GM10266 (cell line): ENCODE measurements at regions not wholly inside any gene's neighbourhood (a gene's known extent, or its start where the extent isn't known, plus 50 kb on each side); places are given as distances from the start of the nearest gene placed in this dataset.

Experiments
- DNase-seq: peaks from one replicate; pipeline ENCODE4 v3.0.0; 2012; ENCODE audit errors: extremely low spot score
- CTCF ChIP-seq: IDR thresholded peaks from 2 replicates; pipeline ENCODE4 v1.5.1; 2012; ENCODE audit warnings: mild to moderate bottlenecking, low read depth; ENCODE audit not compliant: control insufficient read depth, insufficient read depth; ENCODE audit errors: missing control alignments

- DNase-seq: no peak
- no peak for TF ChIP-seq CTCF
Measured at GRCh38 chr20:16974855-16975162, 226.7 kb downstream of the OTOR start.

GRCh38 chr20:16975682-16976081 lies 227.5 kb downstream of the OTOR start:
- TF ChIP-seq CTCF: no peak
- DNase-seq: no peak

GRCh38 chr20:16978497-16978896 lies 230.3 kb downstream of the OTOR start:
- TF ChIP-seq CTCF: no peak
- no peak for DNase-seq

- no peak for TF ChIP-seq CTCF
- no peak for DNase-seq
Measured at GRCh38 chr20:16982091-16982726, 234.1 kb downstream of the OTOR start.

- TF ChIP-seq CTCF: no peak
- no peak for DNase-seq
Measured at GRCh38 chr20:16984481-16984880, 236.3 kb downstream of the OTOR start.

- no peak for TF ChIP-seq CTCF
- DNase-seq: no peak
Measured at GRCh38 chr20:17003170-17003870, 223.5 kb upstream of the PCSK2 start.

- TF ChIP-seq CTCF: no peak
- no peak for DNase-seq
Measured at GRCh38 chr20:17010181-17010580, 216.7 kb upstream of the PCSK2 start.
